ENCODE measurements at regions not wholly inside any gene's neighbourhood (a gene's known extent, or its start where the extent isn't known, plus 50 kb on each side); places are given as distances from the start of the nearest gene placed in this dataset.

- no peak overlapping the region for H3K4me3 ChIP-seq (replicated peaks; ENCODE audit: low read depth, low read length)
- TF ChIP-seq, protein P1, sequence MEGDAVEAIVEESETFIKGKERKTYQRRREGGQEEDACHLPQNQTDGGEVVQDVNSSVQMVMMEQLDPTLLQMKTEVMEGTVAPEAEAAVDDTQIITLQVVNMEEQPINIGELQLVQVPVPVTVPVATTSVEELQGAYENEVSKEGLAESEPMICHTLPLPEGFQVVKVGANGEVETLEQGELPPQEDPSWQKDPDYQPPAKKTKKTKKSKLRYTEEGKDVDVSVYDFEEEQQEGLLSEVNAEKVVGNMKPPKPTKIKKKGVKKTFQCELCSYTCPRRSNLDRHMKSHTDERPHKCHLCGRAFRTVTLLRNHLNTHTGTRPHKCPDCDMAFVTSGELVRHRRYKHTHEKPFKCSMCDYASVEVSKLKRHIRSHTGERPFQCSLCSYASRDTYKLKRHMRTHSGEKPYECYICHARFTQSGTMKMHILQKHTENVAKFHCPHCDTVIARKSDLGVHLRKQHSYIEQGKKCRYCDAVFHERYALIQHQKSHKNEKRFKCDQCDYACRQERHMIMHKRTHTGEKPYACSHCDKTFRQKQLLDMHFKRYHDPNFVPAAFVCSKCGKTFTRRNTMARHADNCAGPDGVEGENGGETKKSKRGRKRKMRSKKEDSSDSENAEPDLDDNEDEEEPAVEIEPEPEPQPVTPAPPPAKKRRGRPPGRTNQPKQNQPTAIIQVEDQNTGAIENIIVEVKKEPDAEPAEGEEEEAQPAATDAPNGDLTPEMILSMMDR (IDR thresholded peaks at IDR 0.05; ENCODE audit: low read length, missing control alignments), result no peak
- no peak for DNase-seq (ENCODE audit: low read depth)
Observed at GRCh38 chr12:127064207-127064606, 1202.8 kb upstream of the TMEM132C start.

- no peak for DNase-seq (ENCODE audit: low read depth)
- TF ChIP-seq, protein P1 (IDR thresholded peaks at IDR 0.05; ENCODE audit: low read length, missing control alignments), result no peak
- H3K4me3 ChIP-seq (replicated peaks; ENCODE audit: low read depth, low read length), result no peak overlapping the region
Observed at GRCh38 chr12:127065595-127065994, 1201.4 kb upstream of the TMEM132C start.

- TF ChIP-seq, protein P1 (IDR thresholded peaks at IDR 0.05; ENCODE audit: low read length, missing control alignments), result no peak
- no peak for DNase-seq (ENCODE audit: low read depth)
- H3K4me3 ChIP-seq (replicated peaks; ENCODE audit: low read depth, low read length), result no peak overlapping the region
Observed at GRCh38 chr12:127070515-127071157, 1196.3 kb upstream of the TMEM132C start.

GRCh38 chr12:127074161-127074560, 1192.8 kb upstream of the TMEM132C start:
- TF ChIP-seq, protein P1 (IDR thresholded peaks at IDR 0.05; ENCODE audit: low read length, missing control alignments), result no peak
- no peak overlapping the region for H3K4me3 ChIP-seq (replicated peaks; ENCODE audit: low read depth, low read length)
- no peak for DNase-seq (ENCODE audit: low read depth)

DNA sequence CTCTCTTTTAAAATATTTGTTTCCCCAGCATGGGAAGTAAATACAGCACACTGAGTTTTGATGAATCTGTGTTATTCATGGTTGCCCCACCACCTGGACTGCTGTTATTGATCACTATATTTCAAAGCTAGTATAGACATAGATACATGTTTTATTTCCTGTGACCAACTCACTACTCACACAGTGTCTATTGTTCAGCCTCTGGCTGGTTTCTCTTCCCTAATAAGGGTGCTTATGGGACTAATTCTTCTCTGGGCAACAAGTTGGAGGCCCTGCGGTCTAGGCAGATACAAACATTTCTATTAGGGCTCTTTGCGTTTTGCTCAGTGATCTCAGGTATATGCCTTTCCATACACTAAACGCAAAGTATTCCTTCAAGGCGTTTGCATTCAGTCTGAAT, 1191.0 kb upstream of the TMEM132C start:
- TF ChIP-seq, protein P1 (IDR thresholded peaks at IDR 0.05; ENCODE audit: low read length, missing control alignments), result no peak
- no peak for DNase-seq (ENCODE audit: low read depth)
- H3K4me3 ChIP-seq (replicated peaks; ENCODE audit: low read depth, low read length), result no peak overlapping the region

- H3K4me3 ChIP-seq (replicated peaks; ENCODE audit: low read depth, low read length), result no peak overlapping the region
- TF ChIP-seq, protein P1 (IDR thresholded peaks at IDR 0.05; ENCODE audit: low read length, missing control alignments), result no peak
- DNase-seq (ENCODE audit: low read depth), result no peak
Observed at GRCh38 chr12:127077262-127078045, 1189.5 kb upstream of the TMEM132C start.

Data from fibroblast of pulmonary artery (primary cell).